ENCODE measurements at regions not wholly inside any gene's neighbourhood (a gene's known extent, or its start where the extent isn't known, plus 50 kb on each side); places are given as distances from the start of the nearest gene placed in this dataset.
A peak's percentile ranks its signal among the peaks of the same experiment; 100 is the strongest.

- no peaks in the 10 kb centered on the region for H3K27me3 ChIP-seq (ENCODE audit: insufficient read depth in 3 of 3, low read length in 2 of 3)
- H3K36me3 ChIP-seq (ENCODE audit: insufficient read depth in 1 of 2, low read depth in 1 of 2) = no peaks in the 10 kb centered on the region
- TF ChIP-seq, protein P1, sequence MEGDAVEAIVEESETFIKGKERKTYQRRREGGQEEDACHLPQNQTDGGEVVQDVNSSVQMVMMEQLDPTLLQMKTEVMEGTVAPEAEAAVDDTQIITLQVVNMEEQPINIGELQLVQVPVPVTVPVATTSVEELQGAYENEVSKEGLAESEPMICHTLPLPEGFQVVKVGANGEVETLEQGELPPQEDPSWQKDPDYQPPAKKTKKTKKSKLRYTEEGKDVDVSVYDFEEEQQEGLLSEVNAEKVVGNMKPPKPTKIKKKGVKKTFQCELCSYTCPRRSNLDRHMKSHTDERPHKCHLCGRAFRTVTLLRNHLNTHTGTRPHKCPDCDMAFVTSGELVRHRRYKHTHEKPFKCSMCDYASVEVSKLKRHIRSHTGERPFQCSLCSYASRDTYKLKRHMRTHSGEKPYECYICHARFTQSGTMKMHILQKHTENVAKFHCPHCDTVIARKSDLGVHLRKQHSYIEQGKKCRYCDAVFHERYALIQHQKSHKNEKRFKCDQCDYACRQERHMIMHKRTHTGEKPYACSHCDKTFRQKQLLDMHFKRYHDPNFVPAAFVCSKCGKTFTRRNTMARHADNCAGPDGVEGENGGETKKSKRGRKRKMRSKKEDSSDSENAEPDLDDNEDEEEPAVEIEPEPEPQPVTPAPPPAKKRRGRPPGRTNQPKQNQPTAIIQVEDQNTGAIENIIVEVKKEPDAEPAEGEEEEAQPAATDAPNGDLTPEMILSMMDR (IDR thresholded peaks at IDR 0.05) = no peak
- intact Hi-C loops (cut with DNase I) = no loop called here
- DNase-seq (peak in 1 of 2 donors; percentile 18), ATAC-seq (no peak)
- peaks cover 3% of the 10 kb centered on the region for H3K9me3 ChIP-seq
- no peaks in the 10 kb centered on the region for H3K4me1 ChIP-seq
- H3K27ac ChIP-seq = no peak overlapping the region
- WGBS, 3 donors = 35 to 48% (median 44%) methylated on average over 4 of the region's 4 CpGs
- H3K4me3 ChIP-seq = no peak overlapping the region
Observed at GRCh38 chr5:68911840-68912690, 181.7 kb upstream of the SLC30A5 start.

DNA sequence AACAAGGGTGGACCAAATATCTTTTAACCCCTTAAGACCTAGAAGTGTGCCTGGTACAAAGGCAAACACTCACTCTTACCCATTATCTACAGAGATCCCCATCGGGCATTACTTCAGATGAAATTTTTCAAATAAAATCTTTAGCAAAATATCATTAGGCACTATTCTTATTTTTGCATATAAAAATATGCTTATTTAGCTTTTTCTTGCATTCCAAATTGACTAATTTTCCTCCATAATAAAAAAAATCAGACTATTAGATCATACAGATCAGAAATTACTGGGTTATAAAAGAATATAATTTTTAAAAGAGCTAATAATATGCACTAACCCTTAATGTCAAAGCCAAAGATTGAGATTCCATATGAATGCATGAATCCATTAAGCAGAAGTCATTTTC lies 178.7 kb upstream of the SLC30A5 start:
- H3K27me3 ChIP-seq (ENCODE audit: insufficient read depth in 3 of 3, low read length in 2 of 3) = no peaks in the 10 kb centered on the region
- peaks cover 3% of the 10 kb centered on the region for H3K9me3 ChIP-seq
- no peak overlapping the region for H3K4me3 ChIP-seq
- H3K27ac ChIP-seq = no peak overlapping the region
- intact Hi-C loops (cut with DNase I) = no loop called here
- TF ChIP-seq, protein P1 (IDR thresholded peaks at IDR 0.05) = no peak
- no peaks in the 10 kb centered on the region for H3K36me3 ChIP-seq (ENCODE audit: insufficient read depth in 1 of 2, low read depth in 1 of 2)
- WGBS, 3 donors = 82 to 91% (median 89%) methylated on average over 1 of the region's 1 CpG
- H3K4me1 ChIP-seq = no peaks in the 10 kb centered on the region
- DNase-seq (no peak), ATAC-seq (no peak)

- TF ChIP-seq, protein P1 (IDR thresholded peaks at IDR 0.05) = no peak
- 79 to 89% (median 81%) methylated on average over 4 of the region's 4 CpGs for WGBS, 3 donors
- Histone ChIP-seq H3K9me3 (peaks cover 3% of the 10 kb centered on the region), H3K36me3 (ENCODE audit: insufficient read depth in 1 of 2, low read depth in 1 of 2) (no peaks in the 10 kb centered on the region), H3K4me1 (no peaks in the 10 kb centered on the region), H3K4me3 (no peak overlapping the region), H3K27me3 (ENCODE audit: insufficient read depth in 3 of 3, low read length in 2 of 3) (no peaks in the 10 kb centered on the region), H3K27ac (no peak overlapping the region)
- DNase-seq = no peak
- intact Hi-C loops (cut with DNase I) = no loop called here
- no peak for ATAC-seq
Observed at GRCh38 chr5:68918306-68918705, 175.5 kb upstream of the SLC30A5 start.

GRCh38 chr5:68919988-68920490 lies 173.8 kb upstream of the SLC30A5 start:
- WGBS, 3 donors = 76 to 96% (median 80%) methylated on average over 3 of the region's 3 CpGs
- Histone ChIP-seq H3K27me3 (ENCODE audit: insufficient read depth in 3 of 3, low read length in 2 of 3) (no peaks in the 10 kb centered on the region), H3K27ac (no peak overlapping the region), H3K4me3 (no peak overlapping the region), H3K4me1 (no peaks in the 10 kb centered on the region), H3K9me3 (peaks cover 3% of the 10 kb centered on the region), H3K36me3 (ENCODE audit: insufficient read depth in 1 of 2, low read depth in 1 of 2) (no peaks in the 10 kb centered on the region)
- DNase-seq = no peak
- no peak for ATAC-seq
- TF ChIP-seq, protein P1 (IDR thresholded peaks at IDR 0.05) = no peak
- intact Hi-C loops (cut with DNase I) = no loop called here
